Thyroid gland (tissue), 4 donors: ENCODE measurements at regions not wholly inside any gene's neighbourhood (a gene's known extent, or its start where the extent isn't known, plus 50 kb on each side); places are given as distances from the start of the nearest gene placed in this dataset.

ENCODE experiments used
- DNase-seq, 2 donors: peaks; one replicate each; pipeline ENCODE4 v3.0.0-alpha.2; 2019
- H3K27ac ChIP-seq, 3 donors: fragments of 200-600 bp; sonication (generic); 1 replicate in 2 of 3; 2 replicates in 1 of 3; pipeline ENCODE4 v1.5.1; 2016 to 2019; ENCODE audit warnings: mild to moderate bottlenecking in 1 of 3, moderate library complexity in 1 of 3
- H3K27me3 ChIP-seq: fragments of 200-600 bp; sonication (generic); one replicate; pipeline ENCODE4 v1.5.1; 2019
- H3K36me3 ChIP-seq, 2 donors: fragments of 200-600 bp; sonication (generic); one replicate each; pipeline ENCODE4 v1.5.1; 2016 to 2019
- H3K4me1 ChIP-seq, 2 donors: fragments of 200-600 bp; sonication (generic); one replicate each; pipeline ENCODE4 v1.5.1; 2017 to 2019
- H3K4me3 ChIP-seq, 3 donors: fragments of 200-600 bp; sonication (generic); replicated peaks in 1 of 3; 1 replicate in 2 of 3; 2 replicates in 1 of 3; pipeline ENCODE4 v1.5.1; 2016; ENCODE audit warnings: mild to moderate bottlenecking in 1 of 3
- H3K9me3 ChIP-seq: fragments of 200-600 bp; sonication (generic); one replicate; pipeline ENCODE4 v1.5.1; 2017
- CTCF ChIP-seq, 6 experiments: fragments of 200-600 bp in 3 of 6; fragments of 450-650 bp in 3 of 6; sonication (generic) in 3 of 6; IDR thresholded peaks; one replicate each; pipeline ENCODE4 v1.5.1; 2016 to 2019; ENCODE audit warnings: antibody characterized with exemption in 6 of 6, mild to moderate bottlenecking in 2 of 6, inconsistent platforms in 1 of 6, moderate library complexity in 1 of 6
- POLR2A ChIP-seq, 2 donors: fragments of 450-650 bp; IDR thresholded peaks; one replicate each; pipeline ENCODE4 v1.6.1; 2017; ENCODE audit warnings: antibody characterized with exemption in 2 of 2, mild to moderate bottlenecking in 2 of 2, moderate library complexity in 1 of 2
- WGBS, 2 donors: methylation state at CpG; one replicate each; pipeline ENCODE4 v1.1.5; 2017; 5-methylcytosine and 5-hydroxymethylcytosine counted together
- intact Hi-C: fragments of 100-400 bp; cut with DNase I; formaldehyde crosslinking; loops from one replicate; pipeline ENCODE4 v1.15.1; 2023

- intact Hi-C loops, result no loop called here
- TF ChIP-seq POLR2A (IDR thresholded peaks at IDR 0.05), result no peak
- no peak for TF ChIP-seq CTCF (IDR thresholded peaks at IDR 0.05)
- DNase-seq, result no peak
- Histone ChIP-seq H3K36me3 (no peaks in the 10 kb centered on the region), H3K27me3 (no peaks in the 10 kb centered on the region), H3K9me3 (no peaks in the 10 kb centered on the region), H3K27ac (no peak overlapping the region), H3K4me1 (no peaks in the 10 kb centered on the region), H3K4me3 (no peak overlapping the region)
- 71 to 77% methylated on average over 2 of the region's 2 CpGs for WGBS, 2 donors
These were observed 387.4 kb downstream of the ETV1 start for GRCh38 chr7:13602036-13602435.

- H3K9me3 ChIP-seq, result no peaks in the 10 kb centered on the region
- no peak overlapping the region for H3K4me3 ChIP-seq
- DNase-seq, result no peak
- no peak overlapping the region for H3K27ac ChIP-seq
- no peaks in the 10 kb centered on the region for H3K36me3 ChIP-seq
- TF ChIP-seq POLR2A (IDR thresholded peaks at IDR 0.05) (no peak), CTCF (IDR thresholded peaks at IDR 0.05) (no peak)
- 79 to 85% methylated on average over 1 of the region's 1 CpG for WGBS, 2 donors
- H3K4me1 ChIP-seq, result no peaks in the 10 kb centered on the region
- intact Hi-C loops, result no loop called here
- H3K27me3 ChIP-seq, result no peaks in the 10 kb centered on the region
These were observed 386.4 kb downstream of the ETV1 start for GRCh38 chr7:13603016-13603415.

- H3K4me1 ChIP-seq, result no peaks in the 10 kb centered on the region
- no peak for DNase-seq
- WGBS, 2 donors, result 84 to 85% methylated on average over 3 of the region's 3 CpGs
- no peak overlapping the region for H3K4me3 ChIP-seq
- no peak for TF ChIP-seq POLR2A (IDR thresholded peaks at IDR 0.05)
- TF ChIP-seq CTCF (IDR thresholded peaks at IDR 0.05), result no peak
- intact Hi-C loops, result no loop called here
- no peaks in the 10 kb centered on the region for H3K27me3 ChIP-seq
- H3K36me3 ChIP-seq, result no peaks in the 10 kb centered on the region
- H3K27ac ChIP-seq, result no peak overlapping the region
- H3K9me3 ChIP-seq, result no peaks in the 10 kb centered on the region
These were observed 385.8 kb downstream of the ETV1 start for GRCh38 chr7:13603661-13604060.

GRCh38 chr7:13604178-13604577 lies 385.3 kb downstream of the ETV1 start:
- no peak for DNase-seq
- Histone ChIP-seq H3K36me3 (no peaks in the 10 kb centered on the region), H3K4me1 (no peaks in the 10 kb centered on the region), H3K9me3 (no peaks in the 10 kb centered on the region), H3K4me3 (no peak overlapping the region), H3K27ac (no peak overlapping the region), H3K27me3 (no peaks in the 10 kb centered on the region)
- intact Hi-C loops, result no loop called here
- TF ChIP-seq CTCF (IDR thresholded peaks at IDR 0.05), result no peak
- TF ChIP-seq POLR2A (IDR thresholded peaks at IDR 0.05), result no peak
- 88 to 94% methylated on average over 2 of the region's 2 CpGs for WGBS, 2 donors

GRCh38 chr7:13610372-13610771 lies 379.1 kb downstream of the ETV1 start:
- no peaks in the 10 kb centered on the region for H3K27me3 ChIP-seq
- H3K9me3 ChIP-seq, result no peaks in the 10 kb centered on the region

More at GRCh38 chr7:13610372-13610771, 379.1 kb downstream of the ETV1 start:
- no peaks in the 10 kb centered on the region for H3K36me3 ChIP-seq
- no peak overlapping the region for H3K4me3 ChIP-seq
- DNase-seq, result no peak
- no peaks in the 10 kb centered on the region for H3K4me1 ChIP-seq
- no peak overlapping the region for H3K27ac ChIP-seq
- no peak for TF ChIP-seq POLR2A (IDR thresholded peaks at IDR 0.05)
- no peak for TF ChIP-seq CTCF (IDR thresholded peaks at IDR 0.05)
- intact Hi-C loops, result no loop called here
